HCT116 (cell line): ENCODE measurements at regions not wholly inside any gene's neighbourhood (a gene's known extent, or its start where the extent isn't known, plus 50 kb on each side); places are given as distances from the start of the nearest gene placed in this dataset.

Experiments
- ATAC-seq: fragments of 200-7000 bp; cut with Tn5 transposase; 2 replicates; pipeline ENCODE4 v1.9.1; 2020; ENCODE audit warnings: mild to moderate bottlenecking, moderate library complexity
- BruUV-seq: library from RNA; stranded (reverse); fragments of 400-500 nt; replicated peaks from 2 replicates; lab custom pipeline; 2021; lab: Mats Ljungman, UMichigan
- CTCF ChIA-PET: fragments of 300-600 bp; sonication (Branson Sonifier 250); formaldehyde crosslinking; loops from one replicate; lab custom pipeline; 2021; ENCODE audit warnings: antibody characterized with exemption; lab: Charles Lee
- POLR2A ChIA-PET: fragments of 300-600, 350-600 bp; sonication (Branson Sonifier 250); formaldehyde crosslinking; loops from one replicate; lab custom pipeline; 2021; ENCODE audit warnings: antibody characterized with exemption; lab: Charles Lee
- RAD21 ChIA-PET, 2 experiments: fragments of 300-600 bp; sonication (Branson Sonifier 250); formaldehyde crosslinking; loops; one replicate each; lab custom pipeline; 2023; ENCODE audit warnings: low total read pairs in 2 of 2; ENCODE audit not compliant: uncharacterized antibody in 2 of 2, unreplicated experiment in 2 of 2, low non-redundant PET in 1 of 2; lab: Charles Lee
- DNase-seq: peaks from one replicate; pipeline ENCODE4 v3.0.0-alpha.2; 2010; ENCODE audit warnings: low read depth, low spot score
- H2AFZ ChIP-seq: fragments of 200-600 bp; shearing (Covaris generic), sonication (generic); 2 replicates; pipeline ENCODE4 v1.6.1; 2017; ENCODE audit warnings: low read depth, mixed run types, mixed read lengths, antibody characterized with exemption, low read length; ENCODE audit not compliant: poor library complexity, severe bottlenecking
- H3K27ac ChIP-seq: 2 replicates; pipeline ENCODE4 v1.5.1; 2012; ENCODE audit warnings: low read depth, low read length
- H3K27me3 ChIP-seq: fragments of 200-600 bp; sonication (generic); 2 replicates; pipeline ENCODE4 v1.6.1; 2016; ENCODE audit warnings: mixed run types, low read length, mixed read lengths; ENCODE audit not compliant: insufficient read depth
- H3K36me3 ChIP-seq, 2 experiments: fragments of 200-500 bp in 1 of 2; fragments of 200-600 bp in 1 of 2; sonication (Bioruptor generic) in 1 of 2; sonication (generic) in 1 of 2; 2 replicates each; pipeline versions ENCODE4 v1.5.1 to v1.6.1; 2014 to 2016; ENCODE audit warnings: low read length in 2 of 2, inconsistent platforms in 1 of 2, mixed read lengths in 1 of 2, mixed run types in 1 of 2; ENCODE audit not compliant: insufficient read depth in 2 of 2, control insufficient read depth in 1 of 2
- H3K4me1 ChIP-seq, 2 experiments: fragments of 200-600 bp in 1 of 2; sonication (generic) in 1 of 2; 2 replicates each; pipeline versions ENCODE4 v1.5.1 to v1.6.1; 2012 to 2017; ENCODE audit warnings: low read length in 2 of 2, inconsistent platforms in 1 of 2, mild to moderate bottlenecking in 1 of 2, mixed read lengths in 1 of 2, mixed run types in 1 of 2, moderate library complexity in 1 of 2; ENCODE audit not compliant: insufficient read depth in 2 of 2, control insufficient read depth in 1 of 2
- H3K4me2 ChIP-seq: fragments of 200-600 bp; sonication (generic); 2 replicates; pipeline ENCODE4 v1.6.1; 2017; ENCODE audit warnings: mixed run types, low read length, mixed read lengths
- H3K4me3 ChIP-seq, 2 experiments: fragments of 200-600 bp in 1 of 2; sonication (generic) in 1 of 2; replicated peaks in 1 of 2; 2 replicates each; pipeline ENCODE4 v1.5.1; 2011 to 2016; ENCODE audit warnings: low read length in 2 of 2, control low read depth in 1 of 2, low read depth in 1 of 2, mild to moderate bottlenecking in 1 of 2, mixed read lengths in 1 of 2, mixed run types in 1 of 2
- H3K79me2 ChIP-seq: fragments of 200-600 bp; sonication (generic); 2 replicates; pipeline ENCODE4 v1.6.1; 2017; ENCODE audit warnings: mild to moderate bottlenecking, mixed run types, low read length, moderate library complexity, mixed read lengths; ENCODE audit not compliant: insufficient read depth
- H3K9ac ChIP-seq: fragments of 200-600 bp; sonication (generic); 2 replicates; pipeline ENCODE4 v1.6.1; 2016; ENCODE audit warnings: low read length, mixed read lengths
- H3K9me2 ChIP-seq: fragments of 200-600 bp; sonication (generic), shearing (Covaris generic); 2 replicates; pipeline ENCODE4 v1.6.1; 2017; ENCODE audit warnings: mixed run types, mild to moderate bottlenecking, moderate library complexity; ENCODE audit not compliant: insufficient read depth
- H3K9me3 ChIP-seq, 2 experiments: fragments of 200-500 bp in 1 of 2; fragments of 200-600 bp in 1 of 2; sonication (Bioruptor generic) in 1 of 2; sonication (generic) in 1 of 2; 2 replicates each; pipeline ENCODE4 v1.6.1; 2014 to 2017; ENCODE audit warnings: low read length in 2 of 2, mixed read lengths in 2 of 2, inconsistent platforms in 1 of 2, low read depth in 1 of 2, mild to moderate bottlenecking in 1 of 2, mixed run types in 1 of 2, moderate library complexity in 1 of 2; ENCODE audit not compliant: control insufficient read depth in 1 of 2, insufficient read depth in 1 of 2
- H4K20me1 ChIP-seq: fragments of 200-600 bp; sonication (generic), shearing (Covaris generic); 2 replicates; pipeline ENCODE4 v1.6.1; 2017; ENCODE audit warnings: mixed run types, mild to moderate bottlenecking, moderate library complexity; ENCODE audit not compliant: insufficient read depth
- CTCF ChIP-seq, 3 experiments: fragments of 200-600 bp in 1 of 3; sonication (generic) in 1 of 3; IDR thresholded peaks in 2 of 3; conservative IDR thresholded peaks in 1 of 3; 2 replicates each; pipeline ENCODE4 v1.5.1; 2012 to 2017; ENCODE audit warnings: low read depth in 2 of 3, low read length in 2 of 3, antibody characterized with exemption in 1 of 3, borderline replicate concordance in 1 of 3, control low read depth in 1 of 3, mild to moderate bottlenecking in 1 of 3, mixed read lengths in 1 of 3, mixed run types in 1 of 3, moderate library complexity in 1 of 3; ENCODE audit not compliant: insufficient read depth in 1 of 3
- EGR1 ChIP-seq: IDR thresholded peaks from 2 replicates; pipeline ENCODE4 v1.6.1; 2012; ENCODE audit warnings: low read depth
- ELF1 ChIP-seq: IDR thresholded peaks from 2 replicates; pipeline ENCODE4 v1.6.1; 2012; ENCODE audit warnings: low read depth, borderline replicate concordance
- EZH2phosphoT487 ChIP-seq: fragments of 200-600 bp; IDR thresholded peaks from 2 replicates; pipeline ENCODE4 v1.6.1; 2018; ENCODE audit warnings: antibody characterized with exemption, borderline replicate concordance
- FOSL1 ChIP-seq: IDR thresholded peaks from 2 replicates; pipeline ENCODE4 v1.6.1; 2012; ENCODE audit warnings: low read depth
- MAX ChIP-seq: IDR thresholded peaks from 2 replicates; pipeline ENCODE4 v1.6.1; 2012
- POLR2A ChIP-seq: IDR thresholded peaks from 2 replicates; pipeline ENCODE4 v1.7.0; 2011; ENCODE audit warnings: borderline replicate concordance; ENCODE audit not compliant: insufficient read depth, insufficient read length; ENCODE audit errors: extremely low read depth
- POLR2AphosphoS5 ChIP-seq: IDR thresholded peaks from 2 replicates; pipeline ENCODE4 v1.6.1; 2011; ENCODE audit warnings: mild to moderate bottlenecking, low read depth, low read length, moderate library complexity
- RAD21 ChIP-seq: IDR thresholded peaks from 2 replicates; pipeline ENCODE4 v1.6.1; 2012; ENCODE audit warnings: low read depth, mild to moderate bottlenecking
- SIN3A ChIP-seq: IDR thresholded peaks from 2 replicates; pipeline ENCODE4 v1.6.1; 2012; ENCODE audit warnings: low read depth
- SRF ChIP-seq: IDR thresholded peaks from 2 replicates; pipeline ENCODE4 v1.6.1; 2012; ENCODE audit warnings: low read depth
- TCF7L2 ChIP-seq: IDR thresholded peaks from 2 replicates; pipeline ENCODE4 v1.7.0; 2011; ENCODE audit warnings: borderline replicate concordance, inconsistent platforms; ENCODE audit not compliant: insufficient read depth, insufficient read length; ENCODE audit errors: extremely low read depth
- YY1 ChIP-seq: IDR thresholded peaks from 2 replicates; pipeline ENCODE4 v1.6.1; 2011; ENCODE audit warnings: low read length, low read depth, moderate library complexity, mild to moderate bottlenecking; ENCODE audit not compliant: insufficient replicate concordance; ENCODE audit errors: extremely low read depth
- ZBTB33 ChIP-seq: IDR thresholded peaks from 2 replicates; pipeline ENCODE4 v1.6.1; 2011; ENCODE audit warnings: mild to moderate bottlenecking, low read length, moderate library complexity; ENCODE audit not compliant: insufficient replicate concordance; ENCODE audit errors: extremely low read depth
- ZFX ChIP-seq: fragments of 450-650 bp; IDR thresholded peaks from 2 replicates; pipeline ENCODE4 v1.6.1; 2017
- ZNF274 ChIP-seq: fragments of 200-500 bp; sonication (Bioruptor generic); IDR thresholded peaks from 2 replicates; pipeline ENCODE4 v1.6.1; 2014; ENCODE audit warnings: mild to moderate bottlenecking, low read depth, low read length, inconsistent platforms
- intact Hi-C: fragments of 100-400 bp; cut with micrococcal nuclease; formaldehyde crosslinking; loops from 2 replicates; pipeline ENCODE4 v1.10.0; 2022

- Histone ChIP-seq H4K20me1 (no peaks in the 10 kb centered on the region), H3K4me2 (no peak overlapping the region), H2AFZ (no peak overlapping the region), H3K9me2 (no peaks in the 10 kb centered on the region), H3K27me3 (no peaks in the 10 kb centered on the region), H3K4me1 (no peaks in the 10 kb centered on the region), H3K27ac (no peak overlapping the region), H3K36me3 (no peaks in the 10 kb centered on the region), H3K79me2 (no peaks in the 10 kb centered on the region), H3K4me3 (no peak overlapping the region), H3K9me3 (no peaks in the 10 kb centered on the region), H3K9ac (no peak overlapping the region)
- DNase-seq, result no peak
- TF ChIP-seq ZBTB33 (no peak), EZH2phosphoT487 (no peak), RAD21 (no peak), EGR1 (no peak)
- RAD21 ChIA-PET, result interaction anchor here in 1 of 2 experiments (0.8 kb wide), 1 partner anchor 16 kb away, joined by 3 read pairs; no protein-coding TSS in a partner anchor
- CTCF ChIA-PET, result no interaction called here
- no peak for ATAC-seq
- intact Hi-C loops, result no loop called here
- POLR2A ChIA-PET, result no interaction called here
- no TSS peak for BruUV-seq
These were observed 226.5 kb upstream of the CDYL start for GRCh38 chr6:4549556-4550226.

GRCh38 chr6:4545893-4546292 lies 230.3 kb upstream of the CDYL start:
- no peak overlapping the region for H2AFZ ChIP-seq
- no peaks in the 10 kb centered on the region for H3K4me1 ChIP-seq
- H3K79me2 ChIP-seq, result no peaks in the 10 kb centered on the region
- no peak for ATAC-seq
- H3K27ac ChIP-seq, result no peak overlapping the region
- H3K4me3 ChIP-seq, result no peak overlapping the region
- no peak for DNase-seq
- ChIA-PET RAD21 (no interaction called here), POLR2A (no interaction called here), CTCF (no interaction called here)
- no peak overlapping the region for H3K4me2 ChIP-seq
- no peaks in the 10 kb centered on the region for H3K36me3 ChIP-seq
- intact Hi-C loops, result no loop called here
- H3K9me3 ChIP-seq, result no peaks in the 10 kb centered on the region
- no TSS peak for BruUV-seq
- H3K9ac ChIP-seq, result no peak overlapping the region
- H3K9me2 ChIP-seq, result no peaks in the 10 kb centered on the region
- H4K20me1 ChIP-seq, result no peaks in the 10 kb centered on the region
- no peaks in the 10 kb centered on the region for H3K27me3 ChIP-seq
- TF ChIP-seq FOSL1, result no peak
- no peak for TF ChIP-seq TCF7L2
- no peak for TF ChIP-seq YY1
- TF ChIP-seq EGR1, result no peak
- no peak for TF ChIP-seq MAX
- TF ChIP-seq SRF, result no peak
- TF ChIP-seq ZFX, result no peak
- TF ChIP-seq RAD21, result no peak
- no peak for TF ChIP-seq EZH2phosphoT487
- TF ChIP-seq CTCF (IDR thresholded peaks at IDR 0.05 in 2 of 3, conservative IDR thresholded peaks at IDR 0.05 in 1 of 3; ENCODE audit: borderline replicate concordance in 1 of 3, insufficient read depth in 1 of 3, low read depth in 2 of 3, low read length in 2 of 3), result no peak
- no peak for TF ChIP-seq POLR2A
- no peak for TF ChIP-seq ZNF274
- TF ChIP-seq ELF1, result no peak
- no peak for TF ChIP-seq SIN3A
- TF ChIP-seq POLR2AphosphoS5, result no peak
